ENCODE measurements at regions not wholly inside any gene's neighbourhood (a gene's known extent, or its start where the extent isn't known, plus 50 kb on each side); places are given as distances from the start of the nearest gene placed in this dataset.

DNA sequence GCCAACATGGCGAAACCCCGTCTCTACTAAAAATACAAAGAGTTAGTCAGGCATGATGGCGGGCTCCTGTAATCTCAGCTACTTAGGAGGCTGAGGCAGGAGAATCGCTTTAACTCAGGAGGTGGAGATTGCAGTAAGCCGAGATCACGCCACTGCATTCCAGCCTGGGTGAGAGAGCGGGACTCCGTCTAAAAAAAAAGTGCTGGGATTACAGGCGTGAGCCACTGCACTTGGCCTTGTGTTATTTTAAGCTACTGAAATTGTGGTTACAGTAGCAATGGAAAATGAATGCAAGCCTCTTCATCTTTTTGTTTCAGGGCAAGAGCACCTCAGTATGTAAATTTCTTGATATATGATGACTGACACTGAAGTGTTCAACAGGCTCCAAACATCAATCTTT is 106.4 kb upstream of the IMMP2L start:
- no peak for TF ChIP-seq POLR2A (IDR thresholded peaks at IDR 0.05)
- TF ChIP-seq, protein P1, sequence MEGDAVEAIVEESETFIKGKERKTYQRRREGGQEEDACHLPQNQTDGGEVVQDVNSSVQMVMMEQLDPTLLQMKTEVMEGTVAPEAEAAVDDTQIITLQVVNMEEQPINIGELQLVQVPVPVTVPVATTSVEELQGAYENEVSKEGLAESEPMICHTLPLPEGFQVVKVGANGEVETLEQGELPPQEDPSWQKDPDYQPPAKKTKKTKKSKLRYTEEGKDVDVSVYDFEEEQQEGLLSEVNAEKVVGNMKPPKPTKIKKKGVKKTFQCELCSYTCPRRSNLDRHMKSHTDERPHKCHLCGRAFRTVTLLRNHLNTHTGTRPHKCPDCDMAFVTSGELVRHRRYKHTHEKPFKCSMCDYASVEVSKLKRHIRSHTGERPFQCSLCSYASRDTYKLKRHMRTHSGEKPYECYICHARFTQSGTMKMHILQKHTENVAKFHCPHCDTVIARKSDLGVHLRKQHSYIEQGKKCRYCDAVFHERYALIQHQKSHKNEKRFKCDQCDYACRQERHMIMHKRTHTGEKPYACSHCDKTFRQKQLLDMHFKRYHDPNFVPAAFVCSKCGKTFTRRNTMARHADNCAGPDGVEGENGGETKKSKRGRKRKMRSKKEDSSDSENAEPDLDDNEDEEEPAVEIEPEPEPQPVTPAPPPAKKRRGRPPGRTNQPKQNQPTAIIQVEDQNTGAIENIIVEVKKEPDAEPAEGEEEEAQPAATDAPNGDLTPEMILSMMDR (IDR thresholded peaks at IDR 0.05), result no peak
